ENCODE measurements at regions not wholly inside any gene's neighbourhood (a gene's known extent, or its start where the extent isn't known, plus 50 kb on each side); places are given as distances from the start of the nearest gene placed in this dataset.

DNA sequence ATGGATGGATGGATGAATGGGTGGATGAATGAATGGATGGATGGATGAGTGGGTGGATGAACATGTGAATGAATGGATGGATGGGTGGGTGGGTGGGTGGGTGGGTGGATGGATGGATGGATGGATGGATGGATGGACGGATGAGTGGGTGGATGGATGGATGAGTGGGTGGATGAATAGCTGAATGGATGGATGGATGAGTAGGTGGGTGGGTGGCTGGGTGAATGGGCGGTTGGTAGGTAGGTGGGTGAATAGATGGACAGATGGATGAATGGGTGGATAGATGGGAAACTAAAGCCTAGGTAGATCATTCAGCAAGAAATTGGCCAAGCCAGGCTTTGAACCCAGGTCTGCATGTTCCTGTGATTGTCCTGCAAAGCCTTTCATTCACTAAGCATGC is 155.6 kb downstream of the WNT5A start:
- DNase-seq (ENCODE audit: low spot score): no peak
- TF ChIP-seq, protein P1, sequence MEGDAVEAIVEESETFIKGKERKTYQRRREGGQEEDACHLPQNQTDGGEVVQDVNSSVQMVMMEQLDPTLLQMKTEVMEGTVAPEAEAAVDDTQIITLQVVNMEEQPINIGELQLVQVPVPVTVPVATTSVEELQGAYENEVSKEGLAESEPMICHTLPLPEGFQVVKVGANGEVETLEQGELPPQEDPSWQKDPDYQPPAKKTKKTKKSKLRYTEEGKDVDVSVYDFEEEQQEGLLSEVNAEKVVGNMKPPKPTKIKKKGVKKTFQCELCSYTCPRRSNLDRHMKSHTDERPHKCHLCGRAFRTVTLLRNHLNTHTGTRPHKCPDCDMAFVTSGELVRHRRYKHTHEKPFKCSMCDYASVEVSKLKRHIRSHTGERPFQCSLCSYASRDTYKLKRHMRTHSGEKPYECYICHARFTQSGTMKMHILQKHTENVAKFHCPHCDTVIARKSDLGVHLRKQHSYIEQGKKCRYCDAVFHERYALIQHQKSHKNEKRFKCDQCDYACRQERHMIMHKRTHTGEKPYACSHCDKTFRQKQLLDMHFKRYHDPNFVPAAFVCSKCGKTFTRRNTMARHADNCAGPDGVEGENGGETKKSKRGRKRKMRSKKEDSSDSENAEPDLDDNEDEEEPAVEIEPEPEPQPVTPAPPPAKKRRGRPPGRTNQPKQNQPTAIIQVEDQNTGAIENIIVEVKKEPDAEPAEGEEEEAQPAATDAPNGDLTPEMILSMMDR (IDR thresholded peaks at IDR 0.05; ENCODE audit: extremely low read depth, missing control alignments): no peak

DNA sequence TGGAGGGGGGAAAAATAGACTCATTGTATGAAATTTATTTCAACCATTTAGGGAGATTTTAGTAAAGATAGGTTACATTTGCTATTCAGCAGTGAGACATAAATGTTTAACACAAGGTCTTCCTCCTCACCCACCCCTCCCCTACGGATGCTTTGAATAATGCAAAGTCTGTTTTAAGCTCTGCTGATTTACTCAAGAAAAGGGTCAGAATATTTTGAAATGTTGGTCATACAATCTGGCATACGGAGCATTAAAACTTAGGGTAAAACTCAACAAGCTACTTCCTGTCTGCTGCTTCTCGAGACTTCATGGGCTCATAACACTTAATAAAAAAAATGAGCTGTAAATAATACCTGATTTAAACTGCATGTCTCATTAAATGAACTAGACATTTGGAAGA is 156.3 kb downstream of the WNT5A start:
- DNase-seq (ENCODE audit: low spot score): no peak
- TF ChIP-seq, protein P1 (IDR thresholded peaks at IDR 0.05; ENCODE audit: extremely low read depth, missing control alignments): no peak

DNA sequence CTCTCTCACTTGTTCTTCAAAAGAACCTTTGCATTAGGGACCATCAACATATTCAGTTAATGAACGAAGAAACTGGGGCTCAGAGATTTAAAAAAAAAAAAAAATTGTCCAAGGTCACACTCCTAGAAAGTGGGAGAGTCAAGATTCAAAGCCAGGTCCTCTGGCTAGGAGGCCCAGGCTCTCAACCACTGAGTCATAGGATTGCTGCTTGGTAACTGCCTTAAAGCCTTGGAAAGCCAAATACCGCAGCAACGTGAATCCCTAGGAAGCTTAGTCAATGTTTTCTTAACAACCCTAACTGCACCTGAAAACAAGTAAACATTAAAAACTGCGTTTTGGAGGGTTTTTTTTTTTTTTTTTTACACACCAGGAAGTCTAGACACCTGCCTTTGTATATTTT is 156.8 kb downstream of the WNT5A start:
- TF ChIP-seq, protein P1 (IDR thresholded peaks at IDR 0.05; ENCODE audit: extremely low read depth, missing control alignments): no peak
- no peak for DNase-seq (ENCODE audit: low spot score)

DNA sequence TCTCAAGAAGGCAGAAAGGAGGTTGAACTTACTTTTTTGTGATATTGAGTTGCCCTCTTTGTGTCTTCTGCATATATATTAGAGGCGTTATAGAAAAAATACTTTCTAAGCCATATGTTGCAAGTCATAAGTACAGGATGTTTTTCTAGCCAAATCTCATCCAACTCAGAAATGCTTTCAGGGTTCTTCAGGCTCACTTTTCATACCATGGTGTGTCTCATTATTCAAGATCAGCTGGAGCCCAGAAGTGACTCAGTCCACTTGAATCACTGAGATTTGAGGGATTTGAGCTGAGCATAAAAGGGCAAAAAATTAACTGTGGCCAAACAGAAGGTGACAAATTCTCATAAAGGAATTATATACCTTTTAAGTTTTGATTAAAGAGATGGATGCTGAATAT is 157.3 kb downstream of the WNT5A start:
- TF ChIP-seq, protein P1 (IDR thresholded peaks at IDR 0.05; ENCODE audit: extremely low read depth, missing control alignments): no peak
- no peak for DNase-seq (ENCODE audit: low spot score)

DNA sequence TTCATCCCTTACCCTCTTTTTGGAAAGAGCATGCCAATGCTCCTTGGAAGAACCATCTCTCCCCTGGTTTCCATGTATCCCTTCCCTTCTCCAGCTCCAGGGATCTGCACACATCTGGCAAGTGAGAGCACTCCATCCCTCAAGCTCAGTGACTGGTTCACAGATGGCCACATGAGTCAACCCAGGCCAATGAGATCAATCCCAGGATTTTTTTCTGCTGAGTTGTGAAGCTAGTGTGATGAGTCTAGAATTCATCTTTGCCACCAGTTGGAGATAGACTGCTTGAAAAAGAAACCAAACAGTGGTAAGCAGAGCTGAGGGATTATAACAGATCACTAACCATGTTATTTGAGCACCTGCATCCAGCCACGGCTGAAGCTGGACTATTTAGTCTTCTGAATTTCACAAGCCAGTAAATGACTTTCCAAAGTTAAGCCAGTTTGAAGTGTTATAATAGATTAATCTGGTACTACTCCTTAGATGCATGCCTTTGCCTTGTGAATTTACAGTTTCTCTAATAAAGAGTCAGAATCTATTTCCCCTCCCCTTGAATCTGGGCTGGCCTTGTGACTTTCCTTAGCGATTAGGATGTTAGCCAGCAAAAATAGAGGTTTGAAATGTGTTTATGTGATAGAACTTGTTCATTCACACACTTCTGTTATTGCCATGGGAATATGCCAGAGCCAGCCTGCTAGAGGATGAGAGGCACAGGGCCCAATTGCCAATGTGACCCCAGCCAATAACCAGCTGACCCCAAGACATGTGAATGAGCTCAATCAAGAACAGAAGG is 159.8 kb downstream of the WNT5A start:
- DNase-seq (ENCODE audit: low spot score): no peak

DNA sequence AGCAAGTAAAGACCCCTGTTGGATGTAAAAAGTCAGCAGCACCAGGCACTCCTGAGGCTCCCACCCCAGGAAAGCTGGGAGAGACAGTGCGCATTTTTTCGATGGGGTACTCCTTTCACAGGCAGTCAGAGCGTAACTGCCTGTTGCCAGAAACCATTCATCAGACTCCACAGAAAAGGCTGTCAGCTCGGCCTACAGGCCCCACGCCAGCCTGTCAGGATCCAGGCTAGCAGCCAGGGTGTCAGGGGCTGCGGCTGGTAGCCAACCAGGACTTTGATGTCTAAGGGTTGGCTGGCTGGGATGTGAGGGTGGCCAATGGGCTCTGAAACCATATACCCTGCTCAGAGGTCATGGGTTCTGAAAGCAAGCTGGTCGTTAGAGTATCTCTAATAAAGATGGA is 164.5 kb downstream of the WNT5A start:
- DNase-seq (ENCODE audit: low spot score): no peak
- TF ChIP-seq, protein P1 (IDR thresholded peaks at IDR 0.05; ENCODE audit: extremely low read depth, missing control alignments): no peak

More for the DNA sequence above, 159.8 kb downstream of the WNT5A start:
- TF ChIP-seq, protein P1 (IDR thresholded peaks at IDR 0.05; ENCODE audit: extremely low read depth, missing control alignments): no peak

DNA sequence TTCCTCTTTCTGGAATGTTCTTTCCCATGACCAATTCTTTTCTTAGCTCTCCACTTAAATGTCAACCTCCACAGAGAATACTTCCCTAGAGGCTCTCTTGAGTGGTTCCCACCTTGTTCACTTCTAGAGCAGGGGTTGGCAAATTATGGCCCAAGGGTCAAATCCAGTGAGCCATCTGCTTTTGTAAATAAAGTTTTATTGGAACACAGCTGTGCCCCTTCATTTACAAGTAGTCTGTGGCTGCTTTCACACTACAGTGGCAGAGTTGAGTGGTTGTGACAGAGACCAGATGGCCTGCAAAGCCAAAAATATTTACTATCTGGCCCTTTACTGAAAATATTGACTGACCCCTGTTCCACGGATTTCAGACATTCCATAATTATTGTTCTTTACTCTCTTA is 166.2 kb downstream of the WNT5A start:
- TF ChIP-seq, protein P1 (IDR thresholded peaks at IDR 0.05; ENCODE audit: extremely low read depth, missing control alignments): no peak
- DNase-seq (ENCODE audit: low spot score): no peak

Data from GM20000 (cell line).